Epidermal melanocyte (primary cell): ENCODE measurements at regions not wholly inside any gene's neighbourhood (a gene's known extent, or its start where the extent isn't known, plus 50 kb on each side); places are given as distances from the start of the nearest gene placed in this dataset.
"Not testable (repeated sequence)": the region's sequence is repeated elsewhere in the genome, so short reads cannot be mapped to it uniquely, and the experiment has no call there.

Source experiments
- DNase-seq: peaks from one replicate; pipeline ENCODE4 v3.0.0; 2011; ENCODE audit warnings: low spot score; ENCODE audit not compliant: insufficient read length

DNA sequence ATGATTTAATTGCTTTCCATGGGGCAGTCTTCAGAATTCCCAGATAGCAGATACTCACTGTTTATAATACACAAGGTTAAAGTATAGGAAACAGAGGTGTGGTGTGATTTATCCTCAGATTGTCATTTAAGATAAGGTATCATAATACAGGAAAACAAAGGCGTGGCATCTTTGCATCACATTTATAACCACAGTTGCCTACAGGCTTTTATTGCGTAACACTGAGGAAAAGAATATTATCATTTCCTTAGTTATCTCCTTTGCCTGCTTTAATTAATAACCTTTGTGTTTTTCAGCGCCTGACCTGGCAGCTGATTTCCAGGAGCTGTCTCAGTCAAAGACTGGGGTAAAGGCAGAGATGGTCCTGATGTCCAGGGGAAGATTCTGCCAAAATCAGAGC is 68.8 kb downstream of the SSX7 start:
- DNase-seq, result no peak

DNA sequence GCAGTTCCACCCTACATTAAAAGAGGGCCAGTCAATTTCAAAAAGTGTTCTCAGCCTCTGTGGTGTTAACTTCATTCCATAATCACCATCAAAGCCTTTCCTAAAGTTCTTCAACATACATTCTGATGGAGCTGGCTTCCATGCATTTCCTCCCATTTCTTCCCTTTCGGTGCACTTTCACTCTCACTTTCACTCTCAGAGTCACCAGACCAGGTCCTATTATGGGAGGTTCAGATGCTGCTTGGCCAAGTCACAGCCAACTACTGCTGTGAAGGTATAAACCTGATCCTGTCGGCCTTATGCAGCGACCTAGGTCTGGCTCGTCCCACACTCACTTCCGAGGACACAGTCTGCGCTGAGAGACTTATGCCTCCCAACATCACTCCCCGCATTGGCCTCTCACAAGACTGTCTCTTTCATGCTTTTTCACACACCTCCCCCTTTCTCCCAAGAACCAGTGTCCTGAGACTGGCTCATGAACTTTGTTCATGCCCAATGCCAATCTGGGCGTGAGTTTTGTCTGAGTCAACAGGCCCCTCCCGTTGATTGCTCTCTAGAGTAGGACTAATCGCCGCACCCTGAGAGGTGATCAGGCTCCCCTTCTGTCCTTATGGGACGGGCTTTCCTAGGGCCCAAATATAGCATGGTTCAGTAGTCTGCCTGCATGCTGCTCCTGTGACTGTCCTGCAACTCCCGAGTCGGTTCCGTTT is 60.8 kb upstream of the XAGE1B start:
- DNase-seq, result no peak

DNA sequence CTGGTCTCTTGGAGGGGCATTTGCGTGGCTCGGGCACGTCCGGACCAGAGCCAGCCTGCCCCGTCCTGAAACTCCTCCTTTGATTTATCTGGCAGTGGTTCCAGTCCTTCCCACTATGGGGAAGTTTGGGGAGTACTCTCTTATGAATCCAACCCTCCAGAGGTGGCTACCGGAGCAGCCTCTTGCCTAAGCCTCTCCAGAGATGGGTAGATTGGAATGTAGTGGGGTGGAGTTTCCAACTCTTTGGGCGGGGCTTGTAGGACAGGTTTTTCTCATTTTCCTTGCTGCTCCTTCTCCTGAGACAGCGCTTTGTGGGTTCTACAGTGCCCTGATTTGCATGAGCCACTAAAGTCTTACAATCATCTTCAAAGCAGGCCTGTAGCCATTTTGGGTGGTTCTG is 60.1 kb upstream of the XAGE1B start:
- no peak for DNase-seq

DNA sequence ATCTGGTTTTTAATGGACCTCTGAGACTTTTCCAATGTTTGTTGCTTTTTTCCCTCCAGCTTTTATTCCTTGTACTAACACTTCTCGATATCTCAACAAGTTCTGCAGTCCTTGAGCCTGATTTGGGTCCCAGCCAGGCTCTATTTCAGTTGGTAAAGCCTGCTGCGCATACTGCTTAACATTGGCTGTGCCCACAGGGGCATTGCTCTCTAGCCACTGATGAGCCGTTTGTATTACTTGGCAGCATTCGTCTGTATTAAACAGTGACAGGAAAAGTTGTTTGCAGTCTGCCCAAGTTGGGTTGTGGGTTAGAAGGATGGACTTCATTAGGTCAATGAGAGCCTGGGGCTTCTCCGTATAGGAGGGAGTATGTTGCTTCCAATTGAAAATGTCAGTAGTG is 59.6 kb upstream of the XAGE1B start:
- DNase-seq, result no peak

DNA sequence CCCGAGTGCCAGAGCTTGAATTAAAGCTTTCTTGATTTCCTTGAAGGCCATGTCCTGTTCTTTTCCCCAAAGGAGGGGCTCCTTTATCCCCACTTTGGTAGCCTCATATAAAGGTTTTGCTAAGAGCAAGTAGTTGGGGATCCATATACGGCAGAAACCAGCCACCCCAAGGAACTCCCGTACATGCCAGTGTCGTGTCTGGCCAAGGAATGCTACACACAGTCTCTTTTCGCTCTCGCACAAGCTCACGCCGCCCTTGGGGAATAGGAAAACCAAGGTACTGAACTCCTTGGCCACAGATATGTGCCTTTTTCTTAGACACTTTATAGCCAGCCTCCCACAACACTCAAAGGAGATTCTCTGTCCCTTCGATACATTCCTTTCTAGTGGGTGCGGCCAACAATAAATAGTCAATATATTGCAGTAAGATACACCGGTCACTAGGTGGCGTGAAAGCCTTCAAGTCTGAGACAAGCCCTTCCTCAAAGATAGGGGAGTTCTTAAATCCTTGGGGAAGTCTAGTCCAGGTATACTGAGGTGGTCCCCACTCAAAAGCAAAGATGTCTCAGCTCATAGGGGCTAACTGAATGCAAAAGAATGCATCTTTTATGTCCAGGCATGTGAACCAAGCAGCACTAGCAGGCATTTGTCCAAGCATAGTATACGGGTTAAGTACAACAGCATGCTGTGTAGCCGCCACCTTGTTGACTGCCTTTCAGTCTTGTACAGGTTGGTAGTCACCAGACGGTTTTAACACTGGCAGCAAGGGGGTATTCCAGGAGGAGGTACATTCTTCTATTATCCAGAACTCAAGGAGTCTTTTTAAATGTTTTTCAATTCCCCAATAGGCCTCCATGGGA is 57.8 kb upstream of the XAGE1B start:
- DNase-seq, result peak; percentile 20

DNA sequence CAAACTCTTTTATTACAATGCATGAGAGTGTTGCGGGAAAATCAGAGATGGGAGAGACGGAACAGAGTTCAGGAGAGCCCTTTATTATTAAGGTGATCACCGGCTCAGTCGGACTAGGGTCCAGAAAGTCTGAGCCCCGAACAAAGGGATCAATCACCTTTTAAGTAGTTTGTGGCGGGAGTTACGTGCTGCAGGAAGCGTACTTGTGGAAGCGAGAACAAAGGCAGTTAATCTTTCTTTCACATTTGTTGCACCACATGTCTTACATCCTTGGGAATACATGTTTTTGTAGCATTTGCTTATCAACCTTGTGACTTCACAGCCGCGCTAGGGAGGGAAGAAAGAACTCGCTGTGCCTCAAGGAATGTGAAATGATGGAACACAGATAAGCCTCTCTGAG is 51.3 kb upstream of the XAGE1B start:
- DNase-seq, result not testable (repeated sequence)
